Heart right ventricle (tissue), 16 donors: ENCODE measurements at regions not wholly inside any gene's neighbourhood (a gene's known extent, or its start where the extent isn't known, plus 50 kb on each side); places are given as distances from the start of the nearest gene placed in this dataset.
A peak's percentile ranks its signal among the peaks of the same experiment; 100 is the strongest.

ENCODE experiments used
- ATAC-seq, 8 donors: fragments of 200-7000 bp; cut with Tn5 transposase; one replicate each; pipeline ENCODE4 v1.9.1; 2020; ENCODE audit warnings: mild to moderate bottlenecking in 8 of 8, moderate library complexity in 8 of 8, moderate number of reproducible peaks in 1 of 8
- DNase-seq, 2 donors: peaks; one replicate each; pipeline ENCODE4 v3.0.0-alpha.2; 2020
- H3K27ac ChIP-seq, 10 donors: fragments of 200-600 bp; sonication (generic) in 2 of 10; one replicate each; pipeline versions ENCODE4 v1.5.0 to v1.8.0; 2020 to 2022; ENCODE audit warnings: mild to moderate bottlenecking in 3 of 10
- H3K27me3 ChIP-seq, 7 donors: fragments of 200-600 bp; one replicate each; pipeline ENCODE4 v1.8.0; 2021 to 2022; ENCODE audit warnings: mild to moderate bottlenecking in 2 of 7
- H3K36me3 ChIP-seq, 9 donors: fragments of 200-600 bp; sonication (generic) in 1 of 9; one replicate each; pipeline versions ENCODE4 v1.5.0 to v1.8.0; 2020 to 2022; ENCODE audit warnings: mild to moderate bottlenecking in 2 of 9
- H3K4me1 ChIP-seq, 9 donors: fragments of 200-600 bp; sonication (generic) in 1 of 9; one replicate each; pipeline versions ENCODE4 v1.5.0 to v1.8.0; 2020 to 2022; ENCODE audit warnings: mild to moderate bottlenecking in 4 of 9
- H3K4me3 ChIP-seq, 10 donors: fragments of 200-600 bp; sonication (generic) in 2 of 10; one replicate each; pipeline versions ENCODE4 v1.5.0 to v1.8.0; 2020 to 2022; ENCODE audit warnings: mild to moderate bottlenecking in 7 of 10, moderate library complexity in 2 of 10
- H3K9me3 ChIP-seq, 11 donors: fragments of 200-600 bp in 10 of 11; sonication (generic) in 2 of 11; one replicate each; pipeline versions ENCODE4 v1.5.0 to v1.8.0; 2013 to 2022; ENCODE audit warnings: mild to moderate bottlenecking in 2 of 11, control low read depth in 1 of 11, moderate library complexity in 1 of 11
- CTCF ChIP-seq, 9 donors: fragments of 200-600 bp; sonication (generic) in 2 of 9; IDR thresholded peaks; one replicate each; pipeline versions ENCODE4 v1.5.0 to v1.8.0; 2021 to 2022; ENCODE audit warnings: antibody characterized with exemption in 9 of 9, mild to moderate bottlenecking in 5 of 9, moderate library complexity in 1 of 9
- WGBS, 2 donors: extraction: QIAGEN DNeasy Blood & Tissue Kit; methylation state at CpG; one replicate each; pipeline ENCODE4 v1.1.7; 2013; ENCODE audit warnings: inconsistent platforms in 1 of 2; 5-methylcytosine and 5-hydroxymethylcytosine counted together
- intact Hi-C, 10 donors: fragments of 100-400 bp; cut with DNase I; formaldehyde crosslinking; loops; one replicate each; pipeline versions ENCODE4 v1.11.1 to v1.14.2; 2022
- donor health status: Arrhythmogenic right ventricular cardiomyopathy.
- donor health status: ischemic (EF 13 %, LVEDD 7.1; RV severe dilation, severe dysfunction).
- donor health status: healthy with polysubstance abuse.
- donor health status: DM: no; HTN: yes; CAD: no.
- donor health status: DM: no; HTN: no; CAD: no.
- donor health status: ischemic (EF 25% LVEDD 6.9; RV normal size, moderate dysfunction).
- donor health status: ischemic (EF 25% LVEDD 5.7; RV mildly dilated, moderate dysfunction).
- donor health status: healthy.
- donor health status: DM: yes; HTN: yes; CAD: no.
- donor health status: Ischemic cardiomyopathy.
- donor health status: ischemic (EF 35%, LVEDD 5.7; RV mildly dilated, moderate dysfunction).
- donor health status: nonischemic (EF 11% LVEDD 7.7; RV severe dilation, severe dysfunction).
- donor health status: DM: yes; HTN: yes; CAD: no.
- donor health status: PGD.
- donor health status: ischemic (EF 29% LVEDD 5.4; RV normal size, mild dysfunction).
- donor health status: nonischemic (EF 23%, LVEDD 6.1; RV moderate dilation, normal function).

GRCh38 chr14:71348394-71348793 is 441.1 kb downstream of the PCNX1 start:
- peaks cover 0 to 4% (median 0%) of the 10 kb centered on the region in 9 donors for H3K4me1 ChIP-seq
- intact Hi-C loops: no loop called here
- H3K27me3 ChIP-seq: no peaks in the 10 kb centered on the region
- H3K4me3 ChIP-seq: no peak overlapping the region
- ATAC-seq (no peak), DNase-seq (no peak)
- H3K27ac ChIP-seq: no peak overlapping the region
- no peak for TF ChIP-seq CTCF (IDR thresholded peaks at IDR 0.05)
- H3K36me3 ChIP-seq: no peaks in the 10 kb centered on the region
- H3K9me3 ChIP-seq: no peaks in the 10 kb centered on the region
- WGBS, 2 donors: 98 to 100% methylated on average over 2 of the region's 2 CpGs

DNA sequence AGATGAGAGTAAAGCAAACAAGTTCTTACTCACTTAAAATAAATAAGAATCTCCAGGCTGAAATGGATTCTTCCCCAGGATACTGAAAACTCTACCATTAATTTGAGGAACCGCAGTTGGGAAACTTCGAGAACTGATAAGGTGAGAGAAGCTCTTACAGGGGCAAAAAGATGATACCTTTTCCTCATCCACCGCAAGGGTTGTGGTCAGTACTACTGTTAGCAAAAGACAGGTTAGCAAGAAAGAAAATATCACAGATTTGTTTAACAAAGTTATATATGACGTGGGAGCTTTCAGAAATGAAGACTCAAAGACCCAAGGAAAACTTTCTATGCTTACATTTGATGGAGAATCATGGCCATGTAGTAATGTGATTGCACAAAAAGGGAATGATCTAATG is 441.6 kb downstream of the PCNX1 start:
- no peak overlapping the region for H3K27ac ChIP-seq
- intact Hi-C loops: no loop called here
- no peak for TF ChIP-seq CTCF (IDR thresholded peaks at IDR 0.05)

DNA sequence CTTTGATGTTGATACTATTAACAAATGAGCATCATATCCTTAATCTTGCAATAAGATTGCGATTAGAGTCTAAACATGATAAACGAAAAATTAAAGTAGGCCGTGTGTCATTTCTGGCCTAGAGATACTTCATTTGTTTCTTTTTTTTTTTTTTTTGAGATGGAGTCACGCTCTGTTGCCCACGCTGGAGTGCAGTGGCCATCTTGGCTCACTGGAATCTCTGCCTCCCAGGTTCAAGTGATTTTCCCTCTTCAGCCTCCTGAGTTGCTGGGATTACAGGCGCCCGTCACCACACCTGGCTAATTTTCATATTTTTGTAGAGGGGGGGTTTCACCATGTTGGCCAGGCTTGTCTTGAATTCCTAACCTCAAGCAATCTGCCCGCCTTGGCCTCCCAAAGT is 446.9 kb downstream of the PCNX1 start:
- 98 to 99% methylated on average over 8 of the region's 8 CpGs for whole genome bisulfite sequencing, 2 donors
- Histone ChIP-seq H3K4me1 (peaks cover 0 to 23% (median 17%) of the 10 kb centered on the region in 9 donors), H3K9me3 (peaks cover 0 to 5% (median 0%) of the 10 kb centered on the region in 11 donors), H3K36me3 (no peaks in the 10 kb centered on the region), H3K4me3 (no peak overlapping the region), H3K27me3 (no peaks in the 10 kb centered on the region), H3K27ac (no peak overlapping the region)
- ATAC-seq (no peak), DNase-seq (no peak)
- intact Hi-C loops: no loop called here
- TF ChIP-seq CTCF (IDR thresholded peaks at IDR 0.05): no peak

More for the DNA sequence above, 441.6 kb downstream of the PCNX1 start:
- 98 to 99% methylated on average over 4 of the region's 4 CpGs for WGBS, 2 donors
- H3K36me3 ChIP-seq: no peaks in the 10 kb centered on the region
- ATAC-seq (no peak), DNase-seq (no peak)
- no peaks in the 10 kb centered on the region for H3K9me3 ChIP-seq
- peaks cover 0 to 4% (median 0%) of the 10 kb centered on the region in 9 donors for H3K4me1 ChIP-seq
- no peaks in the 10 kb centered on the region for H3K27me3 ChIP-seq
- no peak overlapping the region for H3K4me3 ChIP-seq

- TF ChIP-seq CTCF (IDR thresholded peaks at IDR 0.05): no peak
- 32 to 50% methylated on average over 5 of the region's 5 CpGs for WGBS, 2 donors
- H3K36me3 ChIP-seq: no peaks in the 10 kb centered on the region
- intact Hi-C loops: no loop called here
- no peak for ATAC-seq
- no peak overlapping the region for H3K4me3 ChIP-seq
- no peaks in the 10 kb centered on the region for H3K27me3 ChIP-seq
- peak overlapping the region in 4 of 10 donors; percentile 8 to 64 (median 40) for H3K27ac ChIP-seq
- H3K9me3 ChIP-seq: peaks cover 0 to 5% (median 0%) of the 10 kb centered on the region in 11 donors
- peaks cover 0 to 23% (median 17%) of the 10 kb centered on the region in 9 donors for H3K4me1 ChIP-seq
- DNase-seq: no peak
These were observed 447.5 kb downstream of the PCNX1 start for GRCh38 chr14:71354801-71355200.
